Stimulated activated CD8-positive, alpha-beta memory T cell treated with anti-CD3 and anti-CD28 coated beads, Interleukin-4, amount 100 ng/mL, for 48 hours (primary cell): ENCODE measurements at regions not wholly inside any gene's neighbourhood (a gene's known extent, or its start where the extent isn't known, plus 50 kb on each side); places are given as distances from the start of the nearest gene placed in this dataset.
"Not testable (repeated sequence)": the region's sequence is repeated elsewhere in the genome, so short reads cannot be mapped to it uniquely, and the experiment has no call there.

Experiments used
- DNase-seq: peaks from one replicate; pipeline ENCODE4 v3.0.0-alpha.2; 2020

DNA sequence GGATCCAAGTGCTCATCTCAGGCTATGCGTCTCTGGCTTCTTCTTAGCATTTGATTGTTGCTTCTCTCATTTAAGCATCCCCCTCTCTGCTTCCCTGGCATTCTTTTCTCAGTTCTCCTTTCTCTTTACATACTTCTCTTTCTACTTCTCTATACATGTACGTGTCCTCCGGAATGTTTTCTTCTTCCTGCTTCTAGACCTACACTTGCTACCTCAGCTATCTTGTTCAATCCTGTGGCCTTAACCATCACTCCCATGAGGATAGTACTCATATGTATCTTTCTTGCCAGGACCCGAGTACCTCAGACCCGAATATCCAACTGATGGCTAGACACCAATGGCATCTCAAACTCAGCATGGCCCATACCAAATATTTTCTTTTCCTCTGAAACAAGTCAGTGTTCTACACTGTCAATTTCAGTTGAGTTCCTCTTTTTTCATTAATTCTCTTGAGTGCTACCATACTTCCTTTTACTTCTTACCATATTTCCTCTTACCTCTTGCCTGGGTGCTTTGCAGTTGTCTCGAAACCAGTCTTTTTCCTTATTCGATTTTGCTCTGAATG lies 115.1 kb upstream of the SLC38A2 start:
- DNase-seq = no peak

DNA sequence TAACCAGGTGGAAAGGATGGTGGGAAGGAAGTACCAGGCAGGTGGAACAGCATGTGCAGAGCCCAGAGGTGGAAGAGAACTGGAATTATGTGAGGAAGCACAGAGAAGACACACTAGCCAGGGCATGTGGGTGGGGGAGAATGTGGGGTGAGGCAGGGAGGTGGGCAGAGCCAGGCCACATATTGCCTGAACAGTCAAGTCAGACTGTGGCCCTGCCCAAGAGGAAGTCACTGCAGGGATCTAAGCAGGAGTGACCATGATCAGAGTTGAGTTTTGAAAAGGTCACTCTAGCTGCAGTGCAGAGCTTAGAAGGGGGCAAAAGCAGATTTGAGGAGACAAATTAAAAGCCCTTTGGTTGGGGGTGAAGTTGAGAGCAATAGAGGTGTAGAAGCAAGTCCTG lies 114.0 kb upstream of the SLC38A2 start:
- DNase-seq = no peak

DNA sequence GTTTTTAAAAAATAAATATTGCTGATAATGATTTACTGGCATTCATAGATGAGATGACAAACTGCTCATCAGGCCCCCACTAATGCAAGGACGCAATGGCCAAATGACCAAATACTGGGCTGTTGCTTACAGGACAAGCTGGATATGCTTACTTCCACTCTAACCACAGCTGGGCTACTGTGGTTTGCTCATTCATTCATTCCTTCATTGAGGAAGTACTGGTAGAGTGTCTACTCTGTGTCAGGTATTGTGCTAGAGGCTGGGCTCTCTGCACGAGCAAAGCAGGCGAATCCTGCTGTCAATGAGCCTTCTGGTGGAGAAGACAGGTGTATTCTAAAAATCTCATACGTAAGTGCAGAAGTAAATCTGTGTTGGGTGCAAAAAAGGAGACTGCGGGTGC lies 113.3 kb upstream of the SLC38A2 start:
- DNase-seq = no peak

DNA sequence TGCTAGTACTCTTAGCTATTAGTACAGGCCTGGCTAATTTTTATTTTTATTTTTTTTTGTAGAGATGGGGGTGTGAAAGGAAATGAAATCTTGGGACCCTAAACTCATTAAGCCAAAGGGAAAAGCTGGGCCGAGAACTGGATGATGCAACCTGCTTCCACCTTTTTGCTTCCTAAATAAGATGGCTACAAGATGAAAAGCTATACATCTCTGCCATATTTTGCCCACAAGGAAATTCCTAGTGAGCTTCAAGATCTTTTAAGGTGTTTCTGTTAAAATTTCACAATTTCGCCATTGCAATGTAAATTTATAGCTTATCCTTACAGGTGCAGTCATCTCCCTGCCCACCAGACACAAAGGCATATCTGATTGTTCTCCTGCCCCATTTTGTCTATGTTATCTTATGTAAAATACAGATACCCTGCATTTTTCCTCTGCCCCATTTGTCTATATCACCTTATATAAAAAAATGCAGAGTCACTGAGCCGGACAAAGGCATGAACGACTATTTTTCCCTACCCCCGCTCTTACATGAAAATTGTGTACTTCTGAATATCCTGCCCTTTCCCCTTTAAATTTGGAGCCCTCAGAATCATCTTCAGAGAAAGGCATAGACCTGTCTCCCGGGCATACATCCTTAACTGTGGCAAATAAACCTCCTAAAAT lies 112.0 kb upstream of the SLC38A2 start:
- DNase-seq = no peak

DNA sequence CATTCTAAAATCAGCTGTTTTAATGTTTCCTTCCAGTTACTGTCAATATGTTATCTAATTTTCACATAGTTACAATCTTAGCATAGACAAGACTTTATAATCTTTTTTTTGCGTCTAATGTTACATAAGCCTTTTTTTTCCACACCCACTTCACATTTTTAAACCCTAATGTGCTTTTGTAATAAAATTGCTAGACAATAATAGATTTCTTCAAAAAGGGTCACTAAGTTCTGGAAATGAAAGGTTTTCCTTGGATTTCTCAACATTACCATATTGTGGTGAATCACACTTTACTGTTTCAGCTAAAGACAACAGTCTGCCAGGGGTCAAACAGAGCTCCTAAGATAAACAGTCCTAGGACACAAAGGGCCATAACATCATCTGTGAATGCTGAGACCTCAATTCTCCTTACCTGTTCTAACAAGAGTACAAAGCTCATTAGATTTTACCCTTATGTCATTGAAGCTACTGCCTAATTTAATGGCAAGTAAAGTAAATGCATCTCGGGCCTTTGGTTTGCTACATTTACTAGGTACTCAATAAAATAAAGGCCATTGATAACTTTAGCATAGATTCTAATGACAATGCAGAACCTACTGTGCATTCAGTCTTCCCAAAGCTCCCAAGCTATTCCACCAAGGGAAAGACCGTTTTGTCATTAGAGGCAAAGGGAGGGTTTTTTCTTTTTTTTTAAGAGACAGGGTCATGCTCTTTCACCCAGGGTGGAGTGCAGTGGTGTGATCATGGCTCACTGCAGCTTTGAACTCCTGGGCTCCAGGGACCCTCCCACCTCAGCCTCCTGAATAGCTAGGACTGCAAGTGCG lies 111.2 kb upstream of the SLC38A2 start:
- DNase-seq = no peak

DNA sequence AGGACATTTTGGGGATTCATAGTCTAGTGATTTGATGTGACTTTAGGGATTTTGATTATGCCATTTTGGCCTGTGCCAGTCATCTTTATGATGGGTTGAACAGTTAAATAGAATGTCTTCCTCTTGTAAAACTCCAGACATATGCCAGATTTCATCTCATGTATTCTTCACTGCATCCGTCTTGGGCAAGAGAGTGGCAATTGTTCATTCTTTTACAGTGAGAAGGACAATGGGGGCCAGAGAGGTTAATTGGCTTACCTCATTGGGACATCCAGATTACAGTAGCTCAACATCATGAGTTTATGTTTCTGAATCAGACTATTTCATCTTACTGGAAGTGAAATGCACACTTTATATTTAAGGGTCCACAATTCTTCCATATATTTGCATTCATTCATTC lies 108.2 kb upstream of the SLC38A2 start:
- DNase-seq = no peak

DNA sequence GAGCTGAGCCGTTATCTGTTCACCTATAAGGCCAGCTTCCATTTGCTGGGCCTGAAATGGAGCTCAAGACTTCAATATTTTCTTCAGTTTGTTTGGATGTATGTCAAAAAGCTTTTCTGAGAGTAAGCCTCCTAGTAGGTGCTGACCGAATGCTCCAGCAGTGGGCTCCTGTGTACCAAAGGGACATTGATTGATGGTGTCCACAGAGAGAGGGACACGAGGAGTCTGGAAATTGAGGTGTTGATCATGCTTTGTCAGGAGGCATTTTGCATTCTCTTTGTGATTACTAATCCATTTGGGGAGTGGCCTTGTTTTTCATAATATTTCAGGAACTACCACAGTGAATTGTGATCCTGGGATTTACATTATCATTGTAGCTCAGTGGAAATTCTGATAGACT lies 107.7 kb upstream of the SLC38A2 start:
- no peak for DNase-seq

DNA sequence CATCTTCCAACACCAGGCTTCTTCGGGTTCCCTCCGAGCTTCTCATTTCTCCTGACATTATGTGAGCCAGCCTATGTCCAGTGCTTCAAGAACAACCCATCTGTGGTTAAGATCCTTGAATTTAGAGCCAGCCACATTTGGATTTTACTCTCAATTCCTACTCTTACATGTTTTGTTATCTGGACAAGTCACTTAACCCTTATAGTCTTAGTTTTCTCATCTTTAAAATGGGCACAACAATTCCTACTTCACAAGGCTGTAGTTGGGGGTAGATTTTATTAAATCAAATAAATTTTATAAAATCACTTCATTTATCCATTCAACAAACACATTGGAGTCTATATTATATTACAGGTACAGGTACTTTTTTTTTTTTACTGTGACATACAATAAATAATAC lies 105.5 kb upstream of the SLC38A2 start:
- DNase-seq = no peak

DNA sequence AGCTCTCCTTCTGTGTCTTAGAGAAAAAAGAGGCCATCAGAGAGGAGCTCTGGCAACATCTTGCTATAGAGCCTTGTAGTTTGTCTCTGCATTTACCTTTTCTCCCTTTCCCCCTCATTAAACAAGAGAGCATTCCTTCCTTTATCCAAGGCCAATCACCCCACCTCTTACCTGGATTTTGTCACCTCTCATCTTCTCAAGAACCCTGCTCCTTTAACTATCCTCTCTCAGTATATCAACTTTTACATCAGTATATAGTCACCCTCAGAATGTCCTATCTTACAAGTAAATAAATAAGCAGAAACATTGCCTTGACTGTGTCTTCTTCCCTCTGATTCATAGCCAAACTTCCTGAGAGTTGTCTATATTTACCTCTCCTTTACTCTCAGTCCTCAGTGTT lies 105.0 kb upstream of the SLC38A2 start:
- DNase-seq = no peak

DNA sequence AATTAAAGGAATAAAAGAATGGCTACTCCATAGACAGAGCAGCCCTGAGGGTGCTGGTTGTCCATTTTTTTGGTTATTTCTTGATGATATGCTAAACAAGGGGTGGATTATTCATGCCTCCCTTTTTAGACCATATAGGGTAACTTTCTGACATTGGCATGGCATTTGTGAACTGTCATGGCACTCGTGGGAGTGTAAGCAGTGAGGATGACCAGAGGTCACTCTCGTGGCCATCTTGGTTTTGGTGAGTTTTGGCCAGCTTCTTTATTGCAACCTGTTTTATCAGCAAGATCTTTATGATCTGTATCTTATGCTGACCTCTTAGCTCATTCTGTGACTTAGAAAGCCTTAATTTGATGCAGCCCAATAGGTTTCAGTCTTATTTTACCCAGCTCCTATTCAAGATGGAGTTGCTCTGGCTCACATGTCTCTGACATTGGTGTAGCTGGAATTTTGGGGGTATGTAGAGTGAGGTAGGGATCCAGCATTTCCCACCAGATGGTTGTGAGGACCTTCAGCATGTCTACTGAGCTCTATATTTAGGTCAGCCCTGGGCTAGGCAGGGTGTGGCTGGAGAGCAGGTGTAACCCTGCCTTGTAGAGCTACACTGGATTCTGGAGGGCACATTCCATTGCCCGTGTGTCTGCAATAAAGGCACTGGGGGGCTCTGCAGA lies 103.5 kb upstream of the SLC38A2 start:
- DNase-seq = no peak

DNA sequence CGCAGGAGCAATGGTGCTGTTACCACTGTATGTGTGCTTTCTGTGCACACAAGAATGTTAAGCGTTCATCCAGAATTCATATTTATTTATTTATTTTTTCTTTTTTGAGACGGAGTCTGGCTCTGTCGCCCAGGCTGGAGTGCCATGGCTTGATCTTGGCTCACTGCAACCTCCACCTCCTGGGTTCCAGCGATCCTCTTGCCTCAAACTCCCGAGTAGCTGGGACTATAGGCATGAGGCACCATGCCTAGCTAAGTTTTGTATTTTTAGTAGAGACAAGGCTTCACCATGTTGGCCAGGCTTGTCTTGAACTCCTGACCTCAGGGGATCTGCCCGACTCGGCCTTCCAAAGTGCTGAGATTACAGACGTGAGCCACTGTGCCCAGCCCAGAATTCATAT lies 101.8 kb upstream of the SLC38A2 start:
- DNase-seq = not testable (repeated sequence)

DNA sequence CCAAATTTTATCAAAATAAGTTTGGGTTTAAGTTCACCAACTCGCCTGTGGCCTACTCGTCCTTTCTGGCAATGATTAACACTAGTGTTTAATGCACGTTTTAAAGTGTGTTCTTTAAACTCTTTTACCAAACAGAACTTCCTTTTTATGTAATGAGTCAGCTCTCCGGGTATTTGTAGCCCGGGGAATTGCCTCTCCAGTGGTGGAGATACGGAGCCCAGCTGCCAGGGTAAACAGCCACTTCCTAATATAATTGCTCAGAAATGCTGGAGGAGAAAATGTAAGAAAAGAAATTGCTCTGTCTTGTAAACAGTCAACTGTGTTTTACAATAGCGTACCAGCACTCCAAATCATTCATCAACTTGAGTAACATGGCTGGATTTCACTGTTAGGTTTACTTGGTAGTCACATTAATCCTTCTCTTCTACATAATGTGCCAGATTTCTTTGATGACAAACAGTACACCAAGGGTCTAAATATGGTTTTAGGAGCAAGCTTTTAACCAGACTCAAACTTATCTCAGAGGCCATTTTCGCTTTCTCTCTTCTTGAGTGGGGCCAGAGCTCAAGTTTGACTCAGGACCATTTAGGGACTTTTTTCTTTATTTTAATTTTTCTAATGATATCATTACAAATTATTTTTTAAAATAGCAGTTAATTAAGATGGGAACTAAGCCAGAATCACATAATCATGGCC lies 101.2 kb upstream of the SLC38A2 start:
- DNase-seq = no peak

DNA sequence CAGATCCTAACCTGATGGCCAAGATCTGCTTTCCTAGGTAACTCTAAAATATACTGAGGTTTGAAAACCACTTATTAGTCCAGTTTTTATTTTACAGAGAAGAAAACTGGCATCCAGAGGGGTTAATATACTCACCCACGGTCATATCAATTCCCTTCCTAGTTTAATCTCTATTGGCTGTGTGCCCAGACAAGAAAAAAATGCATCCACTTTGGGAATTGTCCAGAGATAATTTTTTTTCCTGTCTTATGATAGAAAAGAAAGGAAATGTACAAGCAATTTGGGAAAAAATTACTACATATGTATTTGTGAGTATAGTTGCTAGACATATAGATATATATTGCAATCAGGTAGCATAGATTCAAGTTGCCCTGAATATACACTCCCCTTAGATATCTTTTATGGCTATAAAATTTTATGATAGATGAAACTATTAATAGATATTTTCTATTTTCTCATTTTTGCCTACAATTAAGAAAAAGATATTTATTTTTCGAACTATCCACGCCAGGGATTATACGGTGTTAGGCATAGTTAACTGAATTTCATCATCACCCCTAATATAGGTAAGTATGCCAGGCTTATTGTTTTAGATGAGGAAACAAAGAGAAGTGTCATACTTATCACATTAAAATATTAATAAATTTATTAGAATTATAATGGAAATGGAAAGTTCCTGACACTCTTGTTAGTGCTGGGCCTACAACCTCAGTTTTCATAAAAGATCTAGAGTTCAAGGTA lies 100.5 kb upstream of the SLC38A2 start:
- no peak for DNase-seq

DNA sequence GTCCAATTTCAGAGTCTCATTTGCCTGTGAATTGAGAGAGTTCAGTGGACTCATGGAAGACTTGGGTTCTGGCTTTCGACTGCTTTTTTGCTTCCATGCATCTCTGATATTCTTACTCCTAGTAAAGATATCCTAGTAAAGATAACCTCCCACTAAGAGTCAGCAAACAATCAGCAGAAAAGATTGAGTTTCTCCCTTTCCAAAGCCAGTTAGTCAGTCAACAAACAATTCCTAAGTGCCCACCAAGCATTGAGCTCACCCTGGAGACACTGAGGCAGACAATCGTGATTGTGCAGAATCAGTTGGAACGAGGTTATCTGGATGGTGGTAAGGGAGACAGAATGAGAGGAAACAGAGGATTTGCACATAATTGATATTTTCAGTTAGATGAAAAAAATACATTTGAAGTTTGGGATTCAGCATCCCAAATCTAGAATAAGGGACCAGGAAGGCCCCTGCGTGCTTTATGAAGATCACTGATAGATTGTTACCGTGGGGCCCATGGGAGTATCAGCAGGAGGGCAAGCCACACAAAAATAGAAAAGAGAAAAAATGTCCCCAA lies 99.7 kb upstream of the SLC38A2 start:
- no peak for DNase-seq

DNA sequence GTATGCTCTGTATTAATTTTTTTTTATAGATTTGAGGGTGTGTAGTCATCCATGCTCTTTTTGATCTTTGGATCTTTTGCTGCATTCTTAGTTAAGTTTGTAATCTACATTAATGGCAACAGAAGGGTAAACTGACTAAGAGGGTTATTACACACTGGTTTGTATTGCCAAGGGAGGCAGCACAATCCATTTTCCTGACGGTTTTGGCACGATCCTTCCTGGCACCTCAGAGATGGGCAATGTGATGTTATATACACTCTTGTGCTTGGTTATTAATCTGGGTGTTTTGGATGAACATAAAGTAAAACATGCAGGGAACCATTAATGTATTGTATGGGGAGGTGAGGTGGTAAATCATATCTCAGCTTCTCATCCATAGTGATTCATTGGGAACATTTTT lies 98.8 kb upstream of the SLC38A2 start:
- no peak for DNase-seq

DNA sequence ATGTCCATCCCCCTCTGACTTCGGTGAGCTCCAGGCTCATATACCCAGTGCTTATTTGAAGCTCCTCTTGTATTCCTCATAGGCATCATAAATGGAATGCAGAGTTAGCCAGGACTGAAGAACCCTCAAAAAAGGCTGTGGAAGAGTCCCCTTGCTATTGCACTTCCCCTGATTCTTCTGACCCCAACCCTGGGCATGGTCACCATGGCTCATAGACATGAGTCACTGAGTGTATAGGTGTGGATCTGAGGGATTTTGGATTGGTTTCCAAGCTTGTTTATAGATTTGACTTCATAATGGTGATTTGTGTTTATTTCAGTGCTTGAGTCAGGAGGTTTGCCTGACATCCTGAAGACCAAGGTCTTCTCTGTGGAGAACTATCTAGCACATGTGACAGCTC lies 98.4 kb upstream of the SLC38A2 start:
- DNase-seq = no peak

DNA sequence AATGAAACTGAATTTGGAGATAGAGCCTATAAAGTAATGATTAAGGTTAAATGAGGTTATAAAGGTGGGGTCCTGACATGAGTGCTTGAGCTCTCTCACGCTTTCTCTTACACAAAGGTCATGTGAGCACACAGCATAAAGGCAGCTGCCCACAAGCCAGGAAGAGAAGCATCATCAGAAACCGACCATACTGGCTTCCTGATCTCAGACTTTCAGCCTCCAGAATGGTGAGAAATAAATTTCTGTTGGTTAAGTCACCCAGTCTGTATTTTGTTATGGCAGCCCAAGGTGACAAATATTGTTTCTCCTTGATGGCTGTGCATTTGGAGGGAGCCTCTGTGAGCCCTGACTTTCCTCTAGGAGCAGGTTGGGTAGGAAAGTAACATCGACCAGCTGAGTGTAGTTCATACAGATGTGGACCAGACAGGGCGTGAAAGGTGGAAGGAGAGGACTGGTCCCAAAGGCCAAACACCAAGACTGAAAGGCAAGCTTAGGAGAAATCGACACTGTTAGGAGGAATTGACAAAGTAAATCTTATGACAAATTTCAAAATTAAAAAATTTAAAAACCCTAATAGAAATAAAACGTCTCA lies 97.6 kb upstream of the SLC38A2 start:
- DNase-seq = peak; percentile 43

DNA sequence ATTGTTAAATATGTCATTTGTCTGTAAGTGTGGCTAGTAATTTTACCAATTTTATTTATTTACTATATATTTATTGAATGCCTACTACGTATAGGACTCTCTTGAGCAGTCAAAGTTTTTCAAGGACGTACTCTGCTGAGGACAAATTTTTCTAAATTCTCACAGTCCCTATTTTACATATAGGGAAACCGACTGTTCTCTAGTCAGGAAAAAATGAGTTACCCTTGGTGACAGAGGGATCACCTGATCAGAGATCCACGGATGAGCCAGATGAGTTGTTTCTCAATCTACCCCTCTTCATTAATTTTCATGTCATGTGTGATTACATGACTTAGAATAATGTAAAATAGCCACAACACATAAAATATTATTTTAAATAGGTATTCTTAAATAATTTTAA lies 96.2 kb upstream of the SLC38A2 start:
- no peak for DNase-seq

DNA sequence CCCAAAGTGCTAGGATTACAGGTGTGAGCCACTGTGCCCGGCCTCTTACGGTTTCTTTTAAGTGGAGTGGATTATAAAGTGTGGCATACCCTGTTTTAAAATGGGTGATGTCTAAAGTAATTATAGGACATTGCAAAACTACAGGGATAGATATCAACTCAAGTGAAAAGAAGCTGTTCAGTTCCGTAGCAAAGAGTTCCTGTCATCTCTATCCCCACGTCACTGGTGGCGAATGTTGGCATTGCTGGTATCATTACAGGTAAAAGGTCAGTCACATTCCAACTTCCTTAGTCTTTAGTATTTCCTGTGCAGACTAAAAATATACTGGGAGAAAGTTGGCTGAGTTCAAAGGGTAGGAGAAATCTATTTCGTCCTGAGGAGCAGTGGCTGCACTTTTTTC lies 95.6 kb upstream of the SLC38A2 start:
- DNase-seq = no peak

DNA sequence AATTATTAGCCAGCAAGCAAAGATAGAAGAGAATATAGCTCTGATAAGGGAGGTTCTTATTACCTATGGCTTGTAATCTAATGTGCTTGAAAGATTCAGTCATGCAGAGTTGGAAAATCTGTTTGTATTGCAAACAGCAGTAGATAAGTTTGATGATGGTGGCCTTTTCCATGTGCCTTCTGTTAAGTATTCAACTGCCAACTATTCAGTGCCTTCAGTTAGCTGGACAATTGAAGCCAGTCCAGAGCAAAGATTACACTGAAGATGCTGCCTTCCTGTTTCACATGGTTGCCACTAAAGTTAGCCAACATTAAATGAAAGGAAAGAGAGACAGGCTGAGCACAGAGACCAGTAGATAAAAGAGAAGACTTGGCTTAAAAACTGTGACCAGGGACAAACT lies 92.7 kb upstream of the SLC38A2 start:
- DNase-seq = no peak

DNA sequence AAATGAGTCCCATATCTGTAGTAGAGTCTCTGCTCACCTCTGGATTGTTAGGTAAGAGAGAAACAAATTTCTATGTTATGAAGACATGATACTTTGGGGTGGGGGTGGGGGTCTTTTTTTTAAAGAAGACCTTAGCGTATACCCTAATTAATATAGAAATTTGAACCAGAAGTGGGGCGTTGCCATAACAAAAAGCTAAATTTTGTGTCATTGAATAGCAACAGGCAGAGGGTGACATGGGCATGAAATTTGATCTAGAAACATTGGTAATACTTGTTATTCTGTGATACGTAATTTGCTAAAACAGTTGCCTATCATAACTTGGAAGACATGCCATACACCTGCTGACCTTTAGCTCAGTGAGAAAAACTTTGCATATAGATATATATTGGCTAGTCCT lies 92.3 kb upstream of the SLC38A2 start:
- no peak for DNase-seq
